HFFc6 (cell line): ENCODE measurements at regions not wholly inside any gene's neighbourhood (a gene's known extent, or its start where the extent isn't known, plus 50 kb on each side); places are given as distances from the start of the nearest gene placed in this dataset.

ENCODE experiments used
- DNase-seq: peaks from one replicate; pipeline ENCODE4 v3.0.0-alpha.2; 2018
- H3K27ac Mint-ChIP-seq: 2 replicates; pipeline ENCODE4 v1.8.0; 2020; ENCODE audit warnings: mild to moderate bottlenecking, mixed read lengths
- H3K27me3 Mint-ChIP-seq: 2 replicates; pipeline ENCODE4 v1.8.0; 2021; ENCODE audit warnings: mild to moderate bottlenecking, moderate library complexity, mixed read lengths; ENCODE audit not compliant: insufficient read depth
- H3K36me3 Mint-ChIP-seq: 2 replicates; pipeline ENCODE4 v1.8.0; 2021; ENCODE audit warnings: low read depth, mixed read lengths
- H3K4me1 Mint-ChIP-seq: 2 replicates; pipeline ENCODE4 v1.8.0; 2020; ENCODE audit warnings: low read depth, mixed read lengths
- H3K4me3 Mint-ChIP-seq: 2 replicates; pipeline ENCODE4 v1.8.0; 2020; ENCODE audit warnings: mild to moderate bottlenecking, moderate library complexity, mixed read lengths
- H3K9me3 Mint-ChIP-seq: 2 replicates; pipeline ENCODE4 v1.8.0; 2020; ENCODE audit warnings: mild to moderate bottlenecking, mixed read lengths
- CTCF ChIP-seq: fragments of 200-600 bp; sonication (generic); IDR thresholded peaks from 2 replicates; pipeline ENCODE4 v1.5.0; 2021; ENCODE audit warnings: antibody characterized with exemption, mild to moderate bottlenecking

DNA sequence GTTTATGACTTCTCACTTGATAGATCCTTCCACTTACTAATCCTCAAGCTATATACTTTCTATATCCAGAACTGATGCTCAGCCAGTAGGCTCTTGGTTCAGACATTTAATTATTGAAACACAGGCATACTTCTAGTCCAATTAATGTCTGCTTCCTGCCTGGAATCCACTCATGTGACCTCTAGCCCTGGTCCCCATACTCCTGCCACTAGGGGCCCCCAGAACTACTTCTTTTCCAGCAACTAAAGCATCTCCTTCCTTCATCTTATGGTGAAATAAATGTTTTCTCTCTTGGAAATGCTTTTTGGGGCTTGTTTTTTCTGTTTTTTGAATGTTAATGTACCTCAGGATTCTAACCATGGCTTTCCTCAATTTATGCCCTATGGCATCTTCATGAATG lies 527.6 kb downstream of the SATB2 start:
- Mint-ChIP-seq H3K27ac (no peak overlapping the region), H3K9me3 (peaks cover 34% of the 10 kb centered on the region)

GRCh38 chr2:198928026-198928425 lies 529.7 kb downstream of the SATB2 start:
- Mint-ChIP-seq H3K4me3 (no peak overlapping the region), H3K36me3 (no peaks in the 10 kb centered on the region), H3K27ac (no peak overlapping the region), H3K27me3 (no peaks in the 10 kb centered on the region), H3K9me3 (peaks cover 30% of the 10 kb centered on the region), H3K4me1 (no peaks in the 10 kb centered on the region)
- no peak for DNase-seq
- no peak for TF ChIP-seq CTCF

More for the DNA sequence above, 527.6 kb downstream of the SATB2 start:
- no peak for TF ChIP-seq CTCF
- Mint-ChIP-seq H3K27me3 (no peaks in the 10 kb centered on the region), H3K36me3 (no peaks in the 10 kb centered on the region), H3K4me3 (no peak overlapping the region), H3K4me1 (no peaks in the 10 kb centered on the region)
- no peak for DNase-seq

DNA sequence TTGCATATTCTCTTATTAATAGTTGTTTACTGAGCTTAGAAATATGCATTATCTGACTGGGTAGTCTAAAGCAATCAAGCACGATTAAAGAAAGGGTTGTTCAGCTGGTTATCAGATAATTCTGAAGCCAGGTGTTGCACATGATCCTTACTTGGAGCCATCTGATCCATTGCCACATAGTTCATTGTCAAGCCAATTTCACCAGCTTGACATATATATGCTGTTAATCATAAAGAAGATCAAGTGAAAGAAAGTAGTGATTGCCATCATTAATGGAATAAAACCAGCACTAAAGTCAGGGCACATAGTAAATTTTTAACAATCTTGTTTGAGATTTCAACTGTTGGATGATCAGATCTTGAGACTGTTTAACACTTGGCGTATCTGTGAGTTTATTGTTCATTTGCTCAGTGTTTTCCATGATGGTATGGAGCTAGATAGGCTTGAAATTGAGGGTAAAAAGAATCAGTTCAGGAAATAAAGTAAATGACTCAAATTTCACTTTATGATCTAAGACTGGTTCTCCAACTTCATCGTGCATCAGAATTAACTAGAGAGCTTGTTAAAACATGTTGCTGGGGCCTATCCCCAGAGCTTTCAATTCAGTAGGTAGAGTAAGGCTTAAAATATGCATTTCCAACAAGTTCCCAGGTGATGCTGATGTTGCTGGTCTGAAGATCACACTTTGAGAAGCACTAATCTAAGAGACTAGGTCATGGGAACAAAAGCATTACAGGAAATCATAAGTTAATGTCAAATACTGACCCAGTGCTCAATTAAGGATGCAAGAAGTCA lies 539.6 kb downstream of the SATB2 start:
- Mint-ChIP-seq H3K9me3 (peaks cover 23% of the 10 kb centered on the region), H3K27me3 (no peaks in the 10 kb centered on the region), H3K36me3 (no peaks in the 10 kb centered on the region)

GRCh38 chr2:198917275-198917674 lies 540.5 kb downstream of the SATB2 start:
- H3K36me3 Mint-ChIP-seq, result no peaks in the 10 kb centered on the region
- no peaks in the 10 kb centered on the region for H3K27me3 Mint-ChIP-seq
- H3K27ac Mint-ChIP-seq, result no peak overlapping the region
- no peaks in the 10 kb centered on the region for H3K4me1 Mint-ChIP-seq
- peaks cover 18% of the 10 kb centered on the region; the same call in 1 of the 2 replicates for H3K9me3 Mint-ChIP-seq
- no peak for DNase-seq
- H3K4me3 Mint-ChIP-seq, result no peak overlapping the region
- no peak for TF ChIP-seq CTCF

More for the DNA sequence above, 539.6 kb downstream of the SATB2 start:
- no peak overlapping the region for H3K4me3 Mint-ChIP-seq
- no peak for TF ChIP-seq CTCF
- DNase-seq, result no peak
- H3K4me1 Mint-ChIP-seq, result no peaks in the 10 kb centered on the region
- no peak overlapping the region for H3K27ac Mint-ChIP-seq

- no peak for TF ChIP-seq CTCF
- no peak overlapping the region for H3K27ac Mint-ChIP-seq
- no peak for DNase-seq
Observed at GRCh38 chr2:198916548-198917080, 541.1 kb downstream of the SATB2 start.

More at GRCh38 chr2:198916548-198917080, 541.1 kb downstream of the SATB2 start:
- no peak overlapping the region for H3K4me3 Mint-ChIP-seq
- peaks cover 20% of the 10 kb centered on the region; the same call in 1 of the 2 replicates for H3K9me3 Mint-ChIP-seq
- no peaks in the 10 kb centered on the region for H3K36me3 Mint-ChIP-seq
- H3K4me1 Mint-ChIP-seq, result no peaks in the 10 kb centered on the region
- H3K27me3 Mint-ChIP-seq, result no peaks in the 10 kb centered on the region
